Uterus (tissue), 2 donors: ENCODE measurements at regions not wholly inside any gene's neighbourhood (a gene's known extent, or its start where the extent isn't known, plus 50 kb on each side); places are given as distances from the start of the nearest gene placed in this dataset.

Experiments
- POLR2A ChIP-seq, 2 donors: fragments of 450-650 bp; IDR thresholded peaks; one replicate each; pipeline ENCODE4 v1.6.1; 2016; ENCODE audit warnings: antibody characterized with exemption in 2 of 2, mild to moderate bottlenecking in 1 of 2, moderate library complexity in 1 of 2
- TF ChIP-seq, protein P1 (sequence below), 4 experiments: fragments of 200-600 bp in 2 of 4; fragments of 450-650 bp in 2 of 4; sonication (generic) in 2 of 4; IDR thresholded peaks; one replicate each; pipeline ENCODE4 v1.5.1; 2016 to 2019; ENCODE audit warnings: antibody characterized with exemption in 4 of 4, mild to moderate bottlenecking in 2 of 4, moderate library complexity in 1 of 4

DNA sequence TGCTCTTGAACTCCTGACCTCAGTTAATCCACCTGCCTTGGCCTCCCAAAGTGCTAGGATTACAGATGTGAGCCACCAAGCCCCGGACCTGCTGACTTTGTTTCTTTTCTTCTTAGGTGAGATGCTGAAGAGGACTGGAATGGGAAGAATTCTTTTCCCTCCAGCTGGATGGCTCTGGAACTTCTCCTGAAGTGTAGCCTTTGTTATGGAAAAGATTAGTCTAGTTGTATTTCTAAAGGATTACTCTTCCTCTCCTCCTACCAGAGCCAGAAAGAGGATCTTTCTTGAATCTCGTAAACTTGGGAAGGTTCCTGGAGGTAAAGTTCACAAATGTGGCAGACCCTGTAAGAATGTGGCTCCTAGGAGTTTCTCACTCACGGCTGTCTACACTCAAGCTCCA lies 95.4 kb upstream of the LARGE1 start:
- TF ChIP-seq, protein P1, sequence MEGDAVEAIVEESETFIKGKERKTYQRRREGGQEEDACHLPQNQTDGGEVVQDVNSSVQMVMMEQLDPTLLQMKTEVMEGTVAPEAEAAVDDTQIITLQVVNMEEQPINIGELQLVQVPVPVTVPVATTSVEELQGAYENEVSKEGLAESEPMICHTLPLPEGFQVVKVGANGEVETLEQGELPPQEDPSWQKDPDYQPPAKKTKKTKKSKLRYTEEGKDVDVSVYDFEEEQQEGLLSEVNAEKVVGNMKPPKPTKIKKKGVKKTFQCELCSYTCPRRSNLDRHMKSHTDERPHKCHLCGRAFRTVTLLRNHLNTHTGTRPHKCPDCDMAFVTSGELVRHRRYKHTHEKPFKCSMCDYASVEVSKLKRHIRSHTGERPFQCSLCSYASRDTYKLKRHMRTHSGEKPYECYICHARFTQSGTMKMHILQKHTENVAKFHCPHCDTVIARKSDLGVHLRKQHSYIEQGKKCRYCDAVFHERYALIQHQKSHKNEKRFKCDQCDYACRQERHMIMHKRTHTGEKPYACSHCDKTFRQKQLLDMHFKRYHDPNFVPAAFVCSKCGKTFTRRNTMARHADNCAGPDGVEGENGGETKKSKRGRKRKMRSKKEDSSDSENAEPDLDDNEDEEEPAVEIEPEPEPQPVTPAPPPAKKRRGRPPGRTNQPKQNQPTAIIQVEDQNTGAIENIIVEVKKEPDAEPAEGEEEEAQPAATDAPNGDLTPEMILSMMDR (IDR thresholded peaks at IDR 0.05): no peak
- no peak for TF ChIP-seq POLR2A (IDR thresholded peaks at IDR 0.05)
